ENCODE measurements at regions not wholly inside any gene's neighbourhood (a gene's known extent, or its start where the extent isn't known, plus 50 kb on each side); places are given as distances from the start of the nearest gene placed in this dataset.
"Not testable (repeated sequence)": the region's sequence is repeated elsewhere in the genome, so short reads cannot be mapped to it uniquely, and the experiment has no call there.

GRCh38 chr5:52597625-52598024 is 190.1 kb upstream of the ITGA1 start:
- no peak for DNase-seq (ENCODE audit: low read depth in 4 of 4, low spot score in 2 of 4)

- DNase-seq (ENCODE audit: low read depth in 4 of 4, low spot score in 2 of 4) = no peak
Observed at GRCh38 chr5:52598968-52599367, 188.7 kb upstream of the ITGA1 start.

- DNase-seq (ENCODE audit: low read depth in 4 of 4, low spot score in 2 of 4) = no peak
Observed at GRCh38 chr5:52603778-52604554, 183.8 kb upstream of the ITGA1 start.

GRCh38 chr5:52605317-52606313 is 182.1 kb upstream of the ITGA1 start:
- DNase-seq (ENCODE audit: low read depth in 4 of 4, low spot score in 2 of 4) = no peak

- DNase-seq (ENCODE audit: low read depth in 4 of 4, low spot score in 2 of 4) = no peak
Observed at GRCh38 chr5:52607227-52607824, 180.4 kb upstream of the ITGA1 start.

DNA sequence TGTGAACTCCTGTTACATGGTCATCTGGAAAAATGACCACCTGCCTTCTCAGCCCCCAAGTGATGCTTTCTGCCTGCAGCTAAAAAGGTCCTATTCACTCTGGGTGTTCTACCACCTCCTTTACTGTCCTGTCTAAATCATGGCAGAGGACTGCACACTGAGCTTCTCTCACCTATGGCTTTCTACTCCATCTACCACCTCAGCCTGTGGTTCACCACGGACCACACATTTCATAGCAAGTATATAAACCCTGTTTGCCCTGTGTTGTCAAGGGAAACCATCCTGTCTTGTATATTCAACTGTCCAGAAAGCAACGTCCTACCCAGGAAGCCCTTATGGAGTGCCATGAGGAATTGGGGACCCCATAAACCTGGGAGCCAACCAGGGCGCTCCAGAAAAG is 167.4 kb upstream of the ITGA1 start:
- DNase-seq (ENCODE audit: low read depth in 4 of 4, low spot score in 2 of 4) = no peak

DNA sequence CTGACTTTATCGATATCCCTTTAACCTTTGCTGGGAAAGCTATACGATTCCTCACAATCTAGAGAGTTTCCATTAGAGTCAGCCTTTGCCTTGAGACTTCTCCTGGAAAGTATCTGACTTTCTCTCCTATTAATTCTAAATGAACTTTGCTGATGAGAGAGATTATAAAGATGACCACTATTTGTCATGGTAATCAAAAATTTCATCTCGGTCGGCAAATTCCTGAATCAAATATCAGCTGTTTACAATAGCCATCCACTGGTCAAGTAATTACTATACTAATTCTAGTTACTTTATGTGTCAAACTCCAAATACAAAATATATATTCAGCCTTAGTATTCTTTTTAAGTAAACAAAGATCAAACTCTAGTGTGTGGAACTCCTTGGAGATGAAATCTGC is 164.4 kb upstream of the ITGA1 start:
- DNase-seq (ENCODE audit: low read depth in 4 of 4, low spot score in 2 of 4) = no peak

DNA sequence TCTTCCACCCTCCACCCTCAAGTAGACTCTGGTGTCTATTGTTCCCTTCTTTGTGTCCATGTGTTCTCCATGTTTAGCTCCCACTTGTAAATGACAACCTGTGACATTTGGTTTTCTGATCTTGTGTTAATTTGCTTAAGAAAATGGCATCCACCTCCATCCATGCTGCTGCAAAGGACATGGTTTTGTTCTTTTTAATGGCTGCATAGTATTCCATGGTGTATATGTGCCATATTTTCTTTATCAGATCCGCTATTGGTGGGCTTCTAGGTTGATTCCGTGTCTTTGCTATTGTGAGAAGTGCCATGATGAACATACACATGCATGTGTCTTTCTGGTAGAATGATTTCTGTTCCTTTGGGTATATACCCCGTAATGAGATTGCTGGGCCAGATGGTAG is 163.4 kb upstream of the ITGA1 start:
- no peak for DNase-seq (ENCODE audit: low read depth in 4 of 4, low spot score in 2 of 4)

- DNase-seq (ENCODE audit: low read depth in 4 of 4, low spot score in 2 of 4) = no peak
Observed at GRCh38 chr5:52626312-52626711, 161.4 kb upstream of the ITGA1 start.

- no peak for DNase-seq (ENCODE audit: low read depth in 4 of 4, low spot score in 2 of 4)
Observed at GRCh38 chr5:52627740-52628139, 160.0 kb upstream of the ITGA1 start.

GRCh38 chr5:52632281-52632680 is 155.4 kb upstream of the ITGA1 start:
- DNase-seq (ENCODE audit: low read depth in 4 of 4, low spot score in 2 of 4) = no peak

GRCh38 chr5:52634171-52634570 is 153.5 kb upstream of the ITGA1 start:
- not testable (repeated sequence) for DNase-seq (ENCODE audit: low read depth in 4 of 4, low spot score in 2 of 4)

- DNase-seq (ENCODE audit: low read depth in 4 of 4, low spot score in 2 of 4) = no peak
Observed at GRCh38 chr5:52638732-52639131, 149.0 kb upstream of the ITGA1 start.

- no peak for DNase-seq (ENCODE audit: low read depth in 4 of 4, low spot score in 2 of 4)
Observed at GRCh38 chr5:52648726-52649125, 139.0 kb upstream of the ITGA1 start.

- no peak for DNase-seq (ENCODE audit: low read depth in 4 of 4, low spot score in 2 of 4)
Observed at GRCh38 chr5:52655163-52655562, 132.6 kb upstream of the ITGA1 start.

DNA sequence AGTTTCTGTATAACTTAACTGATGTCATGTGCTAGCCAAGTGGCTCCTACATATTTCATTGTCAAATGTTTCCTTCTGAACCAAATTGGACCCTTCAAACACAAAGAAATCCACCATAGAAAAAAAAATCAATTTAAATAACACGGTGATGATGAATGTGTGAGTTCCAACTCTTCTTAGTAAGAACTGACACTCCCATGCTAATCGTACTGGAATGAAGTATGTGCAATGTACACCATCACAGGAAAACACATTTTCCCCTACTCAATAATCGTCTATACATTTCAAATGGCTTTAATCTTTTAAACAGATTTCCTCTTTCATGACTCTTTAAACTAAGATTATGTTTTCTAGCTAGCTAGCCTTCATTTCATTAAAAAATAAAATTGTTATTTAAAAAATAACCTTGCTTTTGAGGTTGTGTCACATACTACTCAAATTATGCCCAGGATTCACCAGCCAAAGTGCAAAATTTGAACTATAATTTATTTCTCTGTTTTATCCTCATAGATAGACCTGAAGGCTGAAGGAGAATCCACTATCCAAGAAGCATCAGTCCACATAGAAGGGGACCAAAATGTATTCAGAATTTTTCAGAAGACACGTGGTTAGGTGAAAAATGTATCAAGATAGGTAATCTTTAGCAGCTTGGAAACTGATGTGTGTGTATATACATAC is 131.0 kb upstream of the ITGA1 start:
- no peak for DNase-seq (ENCODE audit: low read depth in 4 of 4, low spot score in 2 of 4)

DNA sequence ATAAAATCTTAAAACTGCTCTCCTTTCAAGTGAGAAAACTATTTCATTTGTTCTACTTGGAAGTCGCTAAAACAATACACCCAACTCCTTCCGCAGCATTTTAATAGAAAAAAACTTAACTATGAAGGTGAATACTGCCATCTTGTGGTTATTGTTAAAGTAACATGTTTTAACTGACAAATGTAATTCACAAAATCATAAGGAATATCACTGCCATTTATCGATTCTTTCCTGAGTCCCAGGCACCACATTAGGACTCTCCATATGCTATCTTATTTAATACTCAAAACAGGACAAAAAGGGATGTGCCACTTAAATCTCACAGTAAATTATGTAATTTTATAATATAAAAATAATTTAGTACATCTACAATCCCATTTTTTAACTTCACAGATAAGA is 130.5 kb upstream of the ITGA1 start:
- no peak for DNase-seq (ENCODE audit: low read depth in 4 of 4, low spot score in 2 of 4)

DNA sequence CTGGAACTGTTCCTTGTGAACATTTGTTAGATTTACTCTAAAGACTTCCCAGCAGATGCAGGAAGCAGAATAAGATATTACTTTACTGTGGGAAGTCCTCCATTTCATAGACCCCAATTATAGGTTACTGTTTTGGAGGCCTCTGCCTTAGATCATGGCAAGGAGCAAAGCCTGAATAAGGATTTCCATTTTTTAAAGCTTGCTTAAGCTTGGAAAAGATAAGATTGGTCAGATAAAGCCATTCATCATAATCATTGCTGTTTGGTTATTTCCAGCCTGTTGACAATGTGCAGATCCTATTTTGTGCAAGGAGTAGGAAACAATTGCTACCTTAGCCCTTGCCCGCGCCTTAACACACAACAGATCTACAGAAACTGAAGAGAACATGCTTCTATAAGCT is 129.5 kb upstream of the ITGA1 start:
- no peak for DNase-seq (ENCODE audit: low read depth in 4 of 4, low spot score in 2 of 4)

DNA sequence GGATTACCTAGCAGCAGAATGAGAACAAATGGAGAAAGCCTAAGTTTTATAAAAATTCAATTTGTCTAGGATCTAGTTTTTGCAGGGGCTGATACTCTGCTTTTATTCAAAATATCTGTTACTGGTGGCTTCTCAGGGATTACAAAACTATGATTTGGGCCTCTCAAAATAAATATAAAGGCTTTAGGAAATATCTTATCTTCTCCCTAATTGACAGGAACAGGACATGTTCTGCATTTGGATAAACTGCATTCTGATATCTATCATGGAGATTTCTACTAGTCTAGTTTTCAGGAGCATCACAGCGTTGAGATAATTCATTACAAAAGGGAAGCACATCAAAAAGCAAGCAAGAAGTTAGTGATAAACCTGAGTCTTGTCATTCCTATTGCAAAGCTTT is 127.1 kb upstream of the ITGA1 start:
- DNase-seq (ENCODE audit: low read depth in 4 of 4, low spot score in 2 of 4) = no peak

GRCh38 chr5:52661903-52662595 is 125.7 kb upstream of the ITGA1 start:
- DNase-seq (ENCODE audit: low read depth in 4 of 4, low spot score in 2 of 4) = no peak
